ENCODE measurements at regions not wholly inside any gene's neighbourhood (a gene's known extent, or its start where the extent isn't known, plus 50 kb on each side); places are given as distances from the start of the nearest gene placed in this dataset.

DNA sequence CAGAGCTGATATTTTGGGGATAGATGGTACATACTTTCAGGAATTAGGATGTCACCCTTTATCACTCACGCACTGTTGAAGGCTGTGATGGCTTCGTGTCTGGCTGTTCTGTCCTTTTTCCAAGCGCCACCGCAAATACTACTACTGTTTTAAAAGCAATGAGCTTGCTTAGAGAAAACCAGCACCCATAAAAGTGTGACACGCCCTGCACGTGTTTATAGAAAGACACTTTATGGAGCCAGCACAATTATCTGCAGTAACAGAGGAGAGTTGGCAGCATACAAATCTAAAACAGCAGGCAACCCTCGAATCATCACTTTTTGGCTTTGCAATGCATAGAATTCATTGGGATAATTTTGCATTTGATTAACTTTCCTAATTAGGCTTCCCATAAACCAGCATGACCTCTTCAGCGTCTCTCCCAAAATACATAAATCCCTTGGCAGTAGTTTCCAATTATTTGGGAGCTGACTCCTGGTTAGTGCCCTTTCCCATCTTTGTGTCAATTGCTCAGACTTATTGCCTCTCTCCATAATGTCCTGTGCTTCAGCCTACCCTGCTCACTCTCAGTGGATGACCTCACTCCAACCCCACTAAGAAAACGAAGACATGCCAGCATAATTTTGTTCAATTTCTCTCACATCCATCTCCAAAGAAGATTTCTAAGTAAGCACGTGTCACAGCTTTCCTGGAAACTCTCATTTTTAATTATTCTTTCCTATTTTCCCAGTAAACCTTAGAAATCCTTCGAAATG is 118.7 kb upstream of the LARGE1 start:
- DNase-seq (ENCODE audit: low read depth in 3 of 3, low spot score in 2 of 3): no peak

DNA sequence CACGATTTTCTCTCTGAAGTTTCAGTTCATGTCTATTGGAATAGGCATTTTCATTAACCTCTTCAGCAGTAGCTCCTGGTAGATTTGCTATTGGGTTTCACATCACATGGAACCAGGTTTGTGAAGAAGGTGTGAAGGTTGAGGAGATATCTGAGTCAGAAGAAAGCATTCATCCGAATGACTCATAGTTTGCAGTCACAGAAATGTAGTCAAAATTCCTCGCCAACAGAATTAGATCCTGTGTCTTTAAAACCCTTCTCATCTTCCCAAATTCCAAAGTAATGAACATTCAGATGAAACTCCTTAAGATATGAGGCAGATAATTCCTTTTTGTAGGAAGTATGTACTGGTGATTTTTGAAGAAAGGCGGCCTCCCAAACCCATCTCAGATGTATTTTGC is 125.0 kb upstream of the LARGE1 start:
- DNase-seq (ENCODE audit: low read depth in 3 of 3, low spot score in 2 of 3): no peak

- DNase-seq (ENCODE audit: low read depth in 3 of 3, low spot score in 2 of 3): no peak
Observed at GRCh38 chr22:34055525-34056200, 135.4 kb upstream of the LARGE1 start.

DNA sequence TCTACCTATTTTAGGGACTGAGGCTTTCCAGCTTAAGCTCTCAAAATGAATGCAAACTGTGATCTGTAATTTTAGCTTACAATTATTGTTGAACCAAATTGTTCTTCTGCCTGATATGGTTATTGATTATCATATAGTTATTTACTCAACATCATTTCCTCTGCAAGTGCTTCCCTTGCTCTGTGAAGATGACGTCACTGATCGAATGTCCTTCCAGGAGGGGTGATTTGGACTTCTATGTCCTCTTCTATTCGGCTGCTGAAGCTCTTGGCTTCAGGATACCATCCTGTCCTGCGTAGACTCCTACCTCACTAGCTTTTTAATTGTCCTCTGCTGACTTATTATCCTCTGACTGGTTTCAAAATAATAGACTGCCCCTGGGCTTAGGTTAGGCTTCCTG is 137.4 kb upstream of the LARGE1 start:
- no peak for DNase-seq (ENCODE audit: low read depth in 3 of 3, low spot score in 2 of 3)

DNA sequence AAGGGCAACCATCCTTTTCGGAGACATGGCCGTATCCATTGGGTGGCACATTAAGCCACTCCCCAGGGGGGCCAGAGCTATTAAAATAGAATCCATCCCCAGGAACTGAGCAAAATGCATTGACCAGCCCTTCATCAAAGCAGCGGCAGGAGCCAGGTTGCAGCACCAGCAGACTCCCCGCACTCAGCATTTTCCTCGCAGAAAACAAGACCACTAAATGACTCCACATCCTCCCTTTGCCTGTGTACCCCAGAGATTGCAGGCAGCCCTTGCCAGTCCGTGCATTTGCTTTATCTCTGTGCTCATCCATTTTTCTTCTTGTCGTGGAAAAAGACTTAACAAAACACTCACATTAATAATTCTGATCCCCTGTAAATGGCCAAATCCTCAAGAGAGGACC is 144.4 kb upstream of the LARGE1 start:
- DNase-seq (ENCODE audit: low read depth in 3 of 3, low spot score in 2 of 3): no peak

GRCh38 chr22:34067031-34067430 is 146.8 kb upstream of the LARGE1 start:
- DNase-seq (ENCODE audit: low read depth in 3 of 3, low spot score in 2 of 3): no peak

- DNase-seq (ENCODE audit: low read depth in 3 of 3, low spot score in 2 of 3): no peak
Observed at GRCh38 chr22:34068001-34068400, 147.7 kb upstream of the LARGE1 start.

- no peak for DNase-seq (ENCODE audit: low read depth in 3 of 3, low spot score in 2 of 3)
Observed at GRCh38 chr22:34070051-34070450, 149.8 kb upstream of the LARGE1 start.

DNA sequence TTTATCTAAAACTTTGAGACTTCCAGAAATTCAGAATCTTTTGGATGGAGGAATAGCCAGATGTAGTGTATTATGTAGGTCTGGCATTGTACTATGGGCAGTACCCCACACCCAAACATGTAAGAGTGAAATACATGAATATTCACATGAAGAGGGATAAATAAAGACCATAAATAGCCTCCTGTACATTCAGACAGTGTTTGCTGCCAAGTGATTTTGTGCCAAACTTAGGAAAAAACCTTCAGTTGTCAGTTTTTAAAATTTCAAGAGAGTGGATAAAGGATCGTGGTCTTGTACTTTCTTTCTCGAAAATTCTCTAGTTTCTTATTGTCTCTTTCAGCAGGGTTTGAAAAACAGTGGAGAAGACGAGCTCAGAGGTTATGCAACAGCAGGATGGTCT is 150.3 kb upstream of the LARGE1 start:
- DNase-seq (ENCODE audit: low read depth in 3 of 3, low spot score in 2 of 3): no peak

- DNase-seq (ENCODE audit: low read depth in 3 of 3, low spot score in 2 of 3): no peak
Observed at GRCh38 chr22:34072585-34072984, 152.3 kb upstream of the LARGE1 start.

- DNase-seq (ENCODE audit: low read depth in 3 of 3, low spot score in 2 of 3): no peak
Observed at GRCh38 chr22:34080433-34080832, 160.2 kb upstream of the LARGE1 start.

- no peak for DNase-seq (ENCODE audit: low read depth in 3 of 3, low spot score in 2 of 3)
Observed at GRCh38 chr22:34096770-34097169, 176.5 kb upstream of the LARGE1 start.

DNA sequence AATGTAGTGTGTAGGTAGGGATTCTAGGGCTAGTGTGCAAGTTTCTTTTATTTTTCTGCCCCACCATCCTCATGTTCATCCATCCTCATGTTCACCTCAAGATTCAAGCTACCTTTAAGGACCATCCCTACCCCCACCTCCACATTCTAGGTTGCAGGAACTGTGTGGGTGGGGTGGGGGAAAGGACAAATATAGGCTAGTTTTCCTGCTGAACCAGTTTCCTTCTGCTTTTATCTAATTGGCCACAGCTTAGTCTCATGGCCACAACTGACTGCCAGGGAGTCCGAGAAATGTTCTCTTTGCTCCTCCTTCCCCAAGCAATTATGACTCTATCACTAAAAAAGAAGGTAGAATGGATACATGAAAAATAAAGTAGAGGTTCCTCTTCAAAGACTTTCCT is 179.0 kb upstream of the LARGE1 start:
- DNase-seq (ENCODE audit: low read depth in 3 of 3, low spot score in 2 of 3): no peak

DNA sequence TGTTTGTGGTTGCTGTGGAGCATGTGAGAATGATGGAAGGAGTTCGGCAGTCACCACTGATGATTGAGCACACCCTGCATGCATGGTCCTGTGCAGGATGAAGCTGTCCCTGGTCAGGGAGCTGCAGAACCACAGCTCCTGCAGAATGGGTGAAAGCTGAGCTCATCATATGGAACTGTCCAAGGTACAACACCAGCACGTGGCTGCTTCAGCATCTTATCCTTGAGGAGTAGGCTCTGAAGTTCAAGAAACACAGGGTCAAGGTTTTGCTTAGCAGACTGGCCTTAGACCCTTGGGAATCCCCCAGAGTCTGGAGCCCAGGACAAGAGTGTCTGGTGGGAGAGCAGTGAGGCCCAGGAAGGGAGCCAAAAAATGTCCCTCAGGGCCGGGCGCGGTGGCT is 182.4 kb upstream of the LARGE1 start:
- peak in 1 of 3 donors; percentile 23 for DNase-seq (ENCODE audit: low read depth in 3 of 3, low spot score in 2 of 3)

DNA sequence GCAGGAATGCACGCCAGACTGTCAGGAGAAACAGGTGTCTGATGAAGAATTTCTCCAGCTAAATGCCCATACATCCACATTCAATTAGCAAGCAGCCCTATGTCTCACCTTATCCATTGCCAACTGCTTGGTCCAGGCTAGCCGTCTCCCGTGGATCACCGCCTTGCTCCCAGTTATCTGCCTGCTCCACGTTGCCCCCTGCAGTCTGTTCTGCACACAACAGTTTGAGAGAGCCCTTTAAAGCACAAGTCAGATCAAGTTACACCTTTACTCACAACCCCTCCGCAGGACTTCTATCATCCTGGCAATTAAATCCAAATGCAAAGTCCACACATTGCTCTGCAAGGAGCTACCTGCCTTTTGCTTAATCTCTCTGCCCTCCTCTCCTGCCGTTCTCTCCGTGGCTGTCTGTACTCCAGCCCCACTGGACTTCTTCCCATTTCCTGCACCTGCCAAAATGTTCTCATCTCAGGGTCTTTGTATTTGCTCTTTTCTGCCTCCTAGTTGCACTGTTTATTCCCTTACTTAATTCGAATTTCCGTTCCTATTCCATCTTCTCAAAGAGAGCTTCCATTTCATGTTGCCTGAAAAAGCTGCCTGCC is 185.3 kb upstream of the LARGE1 start:
- DNase-seq (ENCODE audit: low read depth in 3 of 3, low spot score in 2 of 3): peak; percentile 31 to 55 (median 36)

- no peak for DNase-seq (ENCODE audit: low read depth in 3 of 3, low spot score in 2 of 3)
Observed at GRCh38 chr22:34108168-34108567, 187.9 kb upstream of the LARGE1 start.

GRCh38 chr22:34111210-34111824 is 191.0 kb upstream of the LARGE1 start:
- DNase-seq (ENCODE audit: low read depth in 3 of 3, low spot score in 2 of 3): peak in 1 of 3 donors; percentile 10

- no peak for DNase-seq (ENCODE audit: low read depth in 3 of 3, low spot score in 2 of 3)
Observed at GRCh38 chr22:34113381-34113780, 193.1 kb upstream of the LARGE1 start.

GRCh38 chr22:34114406-34114805 is 194.1 kb upstream of the LARGE1 start:
- no peak for DNase-seq (ENCODE audit: low read depth in 3 of 3, low spot score in 2 of 3)

GRCh38 chr22:34115722-34116121 is 195.4 kb upstream of the LARGE1 start:
- DNase-seq (ENCODE audit: low read depth in 3 of 3, low spot score in 2 of 3): no peak

GRCh38 chr22:34116126-34116525 is 195.8 kb upstream of the LARGE1 start:
- no peak for DNase-seq (ENCODE audit: low read depth in 3 of 3, low spot score in 2 of 3)

- DNase-seq (ENCODE audit: low read depth in 3 of 3, low spot score in 2 of 3): no peak
Observed at GRCh38 chr22:34122042-34122441, 201.8 kb upstream of the LARGE1 start.

All from right renal cortex interstitium (tissue), 3 donors.